Mammary epithelial cell (primary cell): ENCODE measurements at regions not wholly inside any gene's neighbourhood (a gene's known extent, or its start where the extent isn't known, plus 50 kb on each side); places are given as distances from the start of the nearest gene placed in this dataset.

Experiments
- EZH2 ChIP-seq: IDR thresholded peaks from 2 replicates; pipeline ENCODE4 v1.6.1; 2012; ENCODE audit warnings: low read length, inconsistent platforms, borderline replicate concordance
- TF ChIP-seq, protein P1 (sequence below), 2 donors: IDR thresholded peaks in 1 of 2; conservative IDR thresholded peaks in 1 of 2; 2 replicates each; pipeline ENCODE4 v1.5.1; 2011 to 2012; ENCODE audit warnings: inconsistent platforms in 2 of 2, low read length in 2 of 2, mild to moderate bottlenecking in 2 of 2, control low read depth in 1 of 2, low read depth in 1 of 2; ENCODE audit not compliant: insufficient read depth in 1 of 2; ENCODE audit errors: extremely low read depth in 1 of 2

DNA sequence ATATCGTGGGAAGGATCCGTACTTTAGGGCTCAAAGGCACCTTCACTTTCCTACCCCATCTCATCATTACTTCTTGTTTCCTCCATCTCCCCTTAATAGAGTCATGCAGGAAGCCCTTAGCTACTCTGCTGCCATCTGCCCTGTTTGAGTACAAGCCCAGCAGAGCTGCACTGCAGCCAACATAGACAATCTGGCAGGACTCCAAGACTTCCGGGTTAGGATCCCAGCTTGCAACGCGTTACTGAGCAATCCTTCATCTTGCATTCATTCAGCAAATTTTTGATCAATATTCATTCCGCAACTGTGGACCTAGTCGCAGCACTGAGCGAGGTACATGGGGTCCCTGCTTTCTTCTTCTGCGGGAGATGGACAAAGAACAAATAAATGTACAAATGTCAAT, 344.9 kb downstream of the BCOR start:
- TF ChIP-seq, protein P1, sequence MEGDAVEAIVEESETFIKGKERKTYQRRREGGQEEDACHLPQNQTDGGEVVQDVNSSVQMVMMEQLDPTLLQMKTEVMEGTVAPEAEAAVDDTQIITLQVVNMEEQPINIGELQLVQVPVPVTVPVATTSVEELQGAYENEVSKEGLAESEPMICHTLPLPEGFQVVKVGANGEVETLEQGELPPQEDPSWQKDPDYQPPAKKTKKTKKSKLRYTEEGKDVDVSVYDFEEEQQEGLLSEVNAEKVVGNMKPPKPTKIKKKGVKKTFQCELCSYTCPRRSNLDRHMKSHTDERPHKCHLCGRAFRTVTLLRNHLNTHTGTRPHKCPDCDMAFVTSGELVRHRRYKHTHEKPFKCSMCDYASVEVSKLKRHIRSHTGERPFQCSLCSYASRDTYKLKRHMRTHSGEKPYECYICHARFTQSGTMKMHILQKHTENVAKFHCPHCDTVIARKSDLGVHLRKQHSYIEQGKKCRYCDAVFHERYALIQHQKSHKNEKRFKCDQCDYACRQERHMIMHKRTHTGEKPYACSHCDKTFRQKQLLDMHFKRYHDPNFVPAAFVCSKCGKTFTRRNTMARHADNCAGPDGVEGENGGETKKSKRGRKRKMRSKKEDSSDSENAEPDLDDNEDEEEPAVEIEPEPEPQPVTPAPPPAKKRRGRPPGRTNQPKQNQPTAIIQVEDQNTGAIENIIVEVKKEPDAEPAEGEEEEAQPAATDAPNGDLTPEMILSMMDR (conservative IDR thresholded peaks at IDR 0.05 in 1 of 2, IDR thresholded peaks at IDR 0.05 in 1 of 2; ENCODE audit: extremely low read depth in 1 of 2, insufficient read depth in 1 of 2, low read depth in 1 of 2, low read length in 2 of 2) = no peak
- TF ChIP-seq EZH2 = no peak
